Osteocyte (in vitro differentiated cells): ENCODE measurements at regions not wholly inside any gene's neighbourhood (a gene's known extent, or its start where the extent isn't known, plus 50 kb on each side); places are given as distances from the start of the nearest gene placed in this dataset.

Experiments used
- DNase-seq: peaks from one replicate; pipeline ENCODE4 v3.0.0; 2021; ENCODE audit warnings: mixed read lengths; ENCODE audit not compliant: unreplicated experiment; ENCODE audit errors: extremely low spot score
- H3K27ac Mint-ChIP-seq: one replicate; pipeline ENCODE4 v1.8.0; 2021; ENCODE audit warnings: mild to moderate bottlenecking, mixed read lengths; ENCODE audit not compliant: unreplicated experiment
- H3K27me3 Mint-ChIP-seq: one replicate; pipeline ENCODE4 v1.8.0; 2021; ENCODE audit warnings: mixed read lengths; ENCODE audit not compliant: unreplicated experiment
- H3K36me3 Mint-ChIP-seq: one replicate; pipeline ENCODE4 v1.8.0; 2021; ENCODE audit warnings: mixed read lengths; ENCODE audit not compliant: unreplicated experiment
- H3K4me1 Mint-ChIP-seq: one replicate; pipeline ENCODE4 v1.8.0; 2021; ENCODE audit warnings: mixed read lengths; ENCODE audit not compliant: unreplicated experiment
- H3K4me3 Mint-ChIP-seq: one replicate; pipeline ENCODE4 v1.8.0; 2021; ENCODE audit warnings: mild to moderate bottlenecking, moderate library complexity, mixed read lengths; ENCODE audit not compliant: unreplicated experiment
- H3K9me3 Mint-ChIP-seq: one replicate; pipeline ENCODE4 v1.8.0; 2021; ENCODE audit warnings: mixed read lengths; ENCODE audit not compliant: unreplicated experiment
- TF ChIP-seq, protein P1 (sequence below): fragments of 200-600 bp; sonication (generic); IDR thresholded peaks from 2 replicates; pipeline ENCODE4 v1.5.0; 2021; ENCODE audit warnings: antibody characterized with exemption, mild to moderate bottlenecking, moderate library complexity

DNA sequence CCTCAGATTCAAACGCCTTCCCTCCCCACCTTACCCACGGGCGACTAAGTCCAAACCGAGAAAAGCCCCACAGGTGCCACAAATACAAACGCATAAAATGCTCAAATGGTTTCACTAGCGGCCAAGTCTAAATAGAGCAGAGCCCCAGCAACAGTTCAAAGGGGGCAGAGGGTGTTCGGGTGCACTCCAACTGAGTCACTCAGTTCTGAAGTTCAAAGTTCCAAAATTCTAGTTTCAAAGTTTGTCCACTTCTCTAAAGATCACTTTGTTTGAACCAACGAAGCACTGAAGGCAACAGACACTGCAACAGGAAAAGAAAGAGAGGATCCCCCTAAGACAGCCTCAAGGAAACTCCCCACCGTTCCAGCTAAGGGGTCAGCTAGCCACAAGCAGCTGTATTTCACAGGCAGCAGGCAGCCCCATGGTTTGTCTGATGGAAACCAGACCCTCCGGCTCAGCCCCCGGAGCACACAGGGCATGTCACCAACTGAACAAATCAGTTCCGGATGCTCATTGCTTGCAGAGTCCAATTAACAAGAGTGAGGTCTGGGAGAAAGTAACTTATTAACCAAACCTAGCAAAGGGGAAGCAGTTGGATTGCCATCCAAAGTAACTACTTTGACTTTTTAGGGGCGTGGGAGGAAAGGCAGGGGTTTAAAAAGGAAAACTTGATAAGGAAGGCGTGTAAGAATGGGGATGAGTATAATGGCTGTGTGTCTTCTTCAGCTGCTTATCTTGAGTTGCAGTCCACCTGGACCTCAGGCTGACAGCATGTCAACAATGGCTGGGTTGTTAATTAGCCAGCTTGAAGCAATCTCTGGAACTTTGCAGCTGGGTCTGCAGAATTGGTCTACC is 1423.9 kb upstream of the PRMT6 start:
- TF ChIP-seq, protein P1, sequence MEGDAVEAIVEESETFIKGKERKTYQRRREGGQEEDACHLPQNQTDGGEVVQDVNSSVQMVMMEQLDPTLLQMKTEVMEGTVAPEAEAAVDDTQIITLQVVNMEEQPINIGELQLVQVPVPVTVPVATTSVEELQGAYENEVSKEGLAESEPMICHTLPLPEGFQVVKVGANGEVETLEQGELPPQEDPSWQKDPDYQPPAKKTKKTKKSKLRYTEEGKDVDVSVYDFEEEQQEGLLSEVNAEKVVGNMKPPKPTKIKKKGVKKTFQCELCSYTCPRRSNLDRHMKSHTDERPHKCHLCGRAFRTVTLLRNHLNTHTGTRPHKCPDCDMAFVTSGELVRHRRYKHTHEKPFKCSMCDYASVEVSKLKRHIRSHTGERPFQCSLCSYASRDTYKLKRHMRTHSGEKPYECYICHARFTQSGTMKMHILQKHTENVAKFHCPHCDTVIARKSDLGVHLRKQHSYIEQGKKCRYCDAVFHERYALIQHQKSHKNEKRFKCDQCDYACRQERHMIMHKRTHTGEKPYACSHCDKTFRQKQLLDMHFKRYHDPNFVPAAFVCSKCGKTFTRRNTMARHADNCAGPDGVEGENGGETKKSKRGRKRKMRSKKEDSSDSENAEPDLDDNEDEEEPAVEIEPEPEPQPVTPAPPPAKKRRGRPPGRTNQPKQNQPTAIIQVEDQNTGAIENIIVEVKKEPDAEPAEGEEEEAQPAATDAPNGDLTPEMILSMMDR: no peak
- Mint-ChIP-seq H3K4me3 (no peak overlapping the region), H3K27me3 (peaks cover 5% of the 10 kb centered on the region), H3K4me1 (peaks cover 4% of the 10 kb centered on the region), H3K9me3 (peaks cover 4% of the 10 kb centered on the region), H3K36me3 (no peaks in the 10 kb centered on the region), H3K27ac (no peak overlapping the region)
- peak; percentile 71 for DNase-seq

DNA sequence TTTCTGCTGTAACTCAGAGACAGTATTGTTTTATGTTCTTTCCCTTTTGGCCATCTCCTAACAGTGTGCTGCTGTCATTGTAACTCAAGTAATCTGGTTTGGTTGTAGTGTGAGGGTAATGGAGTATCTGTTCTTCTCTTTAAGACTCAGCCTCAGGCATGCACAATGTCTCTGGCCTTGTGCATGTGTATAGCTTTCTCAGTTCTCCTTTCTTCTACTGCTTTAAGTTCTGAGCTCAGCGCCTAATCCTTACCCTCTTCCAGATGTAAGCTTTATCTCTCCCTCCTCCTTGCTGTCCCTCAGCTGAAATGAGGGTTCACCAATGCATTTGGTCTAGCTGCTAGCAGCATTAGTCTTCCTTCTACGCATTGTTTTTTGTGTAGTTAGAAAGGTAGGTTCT is 1420.4 kb upstream of the PRMT6 start:
- Mint-ChIP-seq H3K36me3 (no peaks in the 10 kb centered on the region), H3K4me3 (no peak overlapping the region), H3K27ac (no peak overlapping the region), H3K9me3 (no peaks in the 10 kb centered on the region), H3K27me3 (peaks cover 5% of the 10 kb centered on the region), H3K4me1 (peaks cover 4% of the 10 kb centered on the region)
- TF ChIP-seq, protein P1: no peak
- DNase-seq: no peak

GRCh38 chr1:105641407-105641806 is 1415.1 kb upstream of the PRMT6 start:
- H3K27me3 Mint-ChIP-seq: peaks cover 4% of the 10 kb centered on the region
- DNase-seq: no peak
- H3K4me3 Mint-ChIP-seq: no peak overlapping the region
- no peaks in the 10 kb centered on the region for H3K9me3 Mint-ChIP-seq
- no peak overlapping the region for H3K27ac Mint-ChIP-seq
- H3K36me3 Mint-ChIP-seq: no peaks in the 10 kb centered on the region
- TF ChIP-seq, protein P1: no peak
- no peaks in the 10 kb centered on the region for H3K4me1 Mint-ChIP-seq

DNA sequence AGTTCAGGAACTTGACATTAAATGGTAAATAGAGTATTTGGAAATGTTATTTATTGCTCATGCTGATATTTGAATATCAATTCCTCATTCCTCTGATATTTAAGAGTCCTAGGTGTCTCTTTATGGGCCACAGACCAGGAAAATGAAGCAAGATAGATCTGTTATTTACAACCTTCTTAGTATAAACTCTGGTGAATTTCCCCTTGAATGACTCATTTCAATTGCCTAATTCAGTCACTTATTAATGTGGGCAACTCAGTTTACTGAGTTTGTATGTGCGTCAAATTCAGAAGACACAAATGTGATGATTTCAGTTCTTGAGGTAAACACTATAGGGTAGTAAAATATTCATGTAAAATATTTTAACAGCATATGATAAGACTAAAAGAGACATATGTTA is 1404.4 kb upstream of the PRMT6 start:
- no peaks in the 10 kb centered on the region for H3K9me3 Mint-ChIP-seq
- H3K4me3 Mint-ChIP-seq: no peak overlapping the region
- H3K36me3 Mint-ChIP-seq: no peaks in the 10 kb centered on the region
- H3K27ac Mint-ChIP-seq: no peak overlapping the region
- no peak for DNase-seq
- no peaks in the 10 kb centered on the region for H3K4me1 Mint-ChIP-seq
- TF ChIP-seq, protein P1: no peak
- H3K27me3 Mint-ChIP-seq: peaks cover 8% of the 10 kb centered on the region

DNA sequence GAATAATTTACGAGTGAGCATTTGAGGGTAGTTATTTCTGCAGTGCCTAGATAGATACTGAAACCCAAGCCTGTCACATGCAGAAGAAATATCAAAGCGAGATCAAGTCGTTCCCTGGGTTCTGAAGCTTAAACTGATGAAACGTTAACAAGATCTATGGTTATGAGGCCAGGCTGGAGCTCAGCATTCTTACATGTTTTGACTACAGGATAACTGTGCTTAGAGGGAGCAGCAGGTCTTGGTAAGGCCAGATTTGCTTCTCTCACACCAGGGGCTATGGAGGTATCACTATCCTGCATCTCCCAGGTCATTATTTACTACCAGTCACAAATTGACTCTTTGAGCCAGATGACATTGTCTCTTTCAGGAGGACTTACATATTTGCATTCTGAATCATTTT is 1401.4 kb upstream of the PRMT6 start:
- TF ChIP-seq, protein P1: no peak
- no peaks in the 10 kb centered on the region for H3K9me3 Mint-ChIP-seq
- H3K27ac Mint-ChIP-seq: no peak overlapping the region
- H3K27me3 Mint-ChIP-seq: peaks cover 8% of the 10 kb centered on the region
- H3K36me3 Mint-ChIP-seq: no peaks in the 10 kb centered on the region
- no peak overlapping the region for H3K4me3 Mint-ChIP-seq
- H3K4me1 Mint-ChIP-seq: no peaks in the 10 kb centered on the region
- DNase-seq: no peak
